HepG2 (cell line): ENCODE measurements at regions not wholly inside any gene's neighbourhood (a gene's known extent, or its start where the extent isn't known, plus 50 kb on each side); places are given as distances from the start of the nearest gene placed in this dataset.

Experiments used
- ATAC-seq: fragments of 200-7000 bp; cut with Tn5 transposase; 3 replicates; pipeline ENCODE4 v1.9.1; 2020; ENCODE audit warnings: mild to moderate bottlenecking, moderate library complexity
- BruUV-seq: library from RNA; stranded (reverse); fragments of 400-500 nt; replicated peaks from 2 replicates; lab custom pipeline; 2021; lab: Mats Ljungman, UMichigan
- CTCF ChIA-PET: fragments of 300-600 bp; formaldehyde crosslinking; extraction: SDS; loops from one replicate; lab custom pipeline; 2021; ENCODE audit warnings: low total read pairs, inconsistent platforms, low intra/inter-chr PET ratio; lab: Yijun Ruan, JAX
- POLR2A ChIA-PET: fragments of 350-600 bp; sonication (Branson Sonifier 250); formaldehyde crosslinking; loops from one replicate; lab custom pipeline; 2020; ENCODE audit warnings: antibody characterized with exemption, inconsistent platforms; lab: Yijun Ruan, JAX
- DNase-seq: peaks from one replicate; pipeline ENCODE4 v3.0.0-alpha.2; 2015; ENCODE audit warnings: low spot score
- FAIRE-seq: peaks from 3 replicates; lab custom pipeline; 2011; peaks lifted over from hg19 to GRCh38; lab: Jason Lieb, UNC
- H2AFZ ChIP-seq: one replicate; pipeline ENCODE4 v1.6.1; 2011; ENCODE audit warnings: low read length, inconsistent platforms
- H3K27ac ChIP-seq: fragments of 300-600 bp; 3 replicates; pipeline ENCODE4 v1.8.0; 2011; ENCODE audit warnings: mixed run types, mild to moderate bottlenecking, mixed read lengths, low read length, inconsistent platforms; ENCODE audit not compliant: insufficient read depth; ENCODE audit errors: extremely low read length
- H3K27me3 ChIP-seq, 2 experiments: fragments of 200-600 bp in 1 of 2; 2 replicates in 1 of 2; 3 replicates in 1 of 2; pipeline versions ENCODE4 v1.6.0 to v1.8.0; 2011; ENCODE audit warnings: low read length in 2 of 2, mild to moderate bottlenecking in 2 of 2, moderate library complexity in 2 of 2, inconsistent platforms in 1 of 2; ENCODE audit not compliant: insufficient read depth in 2 of 2, control insufficient read depth in 1 of 2
- H3K36me3 ChIP-seq, 2 experiments: fragments of 200-600 bp in 1 of 2; replicated peaks in 1 of 2; 2 replicates in 1 of 2; 3 replicates in 1 of 2; pipeline versions ENCODE4 v1.5.1 to v1.8.0; 2011; ENCODE audit warnings: low read length in 2 of 2, inconsistent platforms in 1 of 2; ENCODE audit not compliant: insufficient read depth in 2 of 2, control insufficient read depth in 1 of 2
- H3K4me1 ChIP-seq: 2 replicates; pipeline ENCODE4 v1.5.1; 2012; ENCODE audit warnings: low read length, inconsistent platforms; ENCODE audit not compliant: insufficient read depth
- H3K4me2 ChIP-seq: 2 replicates; pipeline ENCODE4 v1.6.0; 2011; ENCODE audit warnings: low read depth, low read length, inconsistent platforms
- H3K4me3 ChIP-seq, 3 experiments: fragments of 200-600 bp in 1 of 3; sonication (generic), shearing (Covaris generic) in 1 of 3; replicated peaks in 1 of 3; 2 replicates each; pipeline ENCODE4 v1.5.1; 2011 to 2016; ENCODE audit warnings: low read length in 3 of 3, inconsistent platforms in 2 of 3, low read depth in 2 of 3, mild to moderate bottlenecking in 2 of 3, control low read depth in 1 of 3, mixed read lengths in 1 of 3; ENCODE audit not compliant: insufficient read depth in 1 of 3
- H3K79me2 ChIP-seq: one replicate; pipeline ENCODE4 v1.6.1; 2011; ENCODE audit warnings: low read length, inconsistent platforms; ENCODE audit not compliant: insufficient read depth
- H3K9ac ChIP-seq: 2 replicates; pipeline ENCODE4 v1.6.0; 2011; ENCODE audit warnings: mild to moderate bottlenecking, low read depth, low read length, inconsistent platforms; ENCODE audit not compliant: insufficient read depth
- H3K9me3 ChIP-seq: 2 replicates; pipeline ENCODE4 v1.5.1; 2012; ENCODE audit warnings: mild to moderate bottlenecking, low read length
- H4K20me1 ChIP-seq: 2 replicates; pipeline ENCODE4 v1.6.0; 2011; ENCODE audit warnings: inconsistent platforms, mild to moderate bottlenecking, low read length, moderate library complexity; ENCODE audit not compliant: insufficient read depth
- FOSL1 ChIP-seq: sonication (generic); formaldehyde crosslinking; IDR thresholded peaks from 2 replicates; pipeline ENCODE4 v1.9.0; 2021; ENCODE audit warnings: missing genetic modification reagents, borderline replicate concordance
- RBFOX2 ChIP-seq: fragments of 200-400 bp; formaldehyde crosslinking; IDR thresholded peaks from 2 replicates; pipeline ENCODE4 v1.6.1; 2017; ENCODE audit warnings: low read depth, mild to moderate bottlenecking, low read length
- WGBS: methylation state at CpG from one replicate; pipeline ENCODE4 v1.1.6; 2017; ENCODE audit warnings: low lambda C conversion rate; 5-methylcytosine and 5-hydroxymethylcytosine counted together
- in situ Hi-C: cut with HindIII; loops from 2 replicates; pipeline ENCODE4 v1.10.0; 2017; ENCODE audit warnings: low pct_unique_long_range_greater_than_20kb; ENCODE audit not compliant: extremely low pct_ligation_motif_present
- intact Hi-C: fragments of 100-400 bp; cut with micrococcal nuclease; formaldehyde crosslinking; loops from one replicate; pipeline ENCODE4 v1.10.0; 2022; ENCODE audit not compliant: unreplicated experiment
- TF ChIP-seq, protein P1 (sequence below): sonication (generic); formaldehyde crosslinking; IDR thresholded peaks from 2 replicates; pipeline ENCODE4 v1.8.0; 2022; ENCODE audit warnings: mild to moderate bottlenecking, missing genetic modification reagents
- TF ChIP-seq, protein P2 (sequence below): sonication (generic); formaldehyde crosslinking; IDR thresholded peaks from 2 replicates; pipeline ENCODE4 v1.5.1; 2020; ENCODE audit warnings: missing genetic modification reagents, mild to moderate bottlenecking, borderline replicate concordance
- TF ChIP-seq, protein P3 (sequence below): sonication (generic); formaldehyde crosslinking; IDR thresholded peaks from 2 replicates; pipeline ENCODE4 v1.4.0; 2020; ENCODE audit warnings: missing genetic modification reagents, borderline replicate concordance
- TF ChIP-seq, protein P4 (sequence below): sonication (generic); formaldehyde crosslinking; conservative IDR thresholded peaks from 2 replicates; pipeline ENCODE4 v1.4.0; 2020; ENCODE audit warnings: missing genetic modification reagents

DNA sequence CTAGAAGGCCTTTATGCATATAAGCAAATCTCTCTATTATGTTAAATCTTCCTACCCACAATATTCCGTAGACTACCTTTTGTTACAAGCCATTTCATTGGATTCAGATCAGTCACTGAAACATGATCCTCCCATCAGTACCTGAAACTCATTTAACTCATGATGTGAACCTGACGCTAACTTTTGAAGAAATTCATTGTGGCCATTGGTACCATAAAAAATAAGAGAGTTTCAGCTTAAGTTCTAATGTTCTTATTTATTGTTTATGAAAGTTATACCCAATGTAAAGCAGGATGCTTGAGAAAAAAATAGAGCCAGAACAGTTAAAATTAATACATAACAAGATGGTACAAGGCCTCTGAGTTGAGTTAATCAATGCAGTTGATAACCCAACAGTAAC is 439.6 kb downstream of the KCNJ2 start (continued):
- TF ChIP-seq, protein P1, sequence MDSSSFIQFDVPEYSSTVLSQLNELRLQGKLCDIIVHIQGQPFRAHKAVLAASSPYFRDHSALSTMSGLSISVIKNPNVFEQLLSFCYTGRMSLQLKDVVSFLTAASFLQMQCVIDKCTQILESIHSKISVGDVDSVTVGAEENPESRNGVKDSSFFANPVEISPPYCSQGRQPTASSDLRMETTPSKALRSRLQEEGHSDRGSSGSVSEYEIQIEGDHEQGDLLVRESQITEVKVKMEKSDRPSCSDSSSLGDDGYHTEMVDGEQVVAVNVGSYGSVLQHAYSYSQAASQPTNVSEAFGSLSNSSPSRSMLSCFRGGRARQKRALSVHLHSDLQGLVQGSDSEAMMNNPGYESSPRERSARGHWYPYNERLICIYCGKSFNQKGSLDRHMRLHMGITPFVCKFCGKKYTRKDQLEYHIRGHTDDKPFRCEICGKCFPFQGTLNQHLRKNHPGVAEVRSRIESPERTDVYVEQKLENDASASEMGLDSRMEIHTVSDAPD = no peak
- TF ChIP-seq, protein P2, sequence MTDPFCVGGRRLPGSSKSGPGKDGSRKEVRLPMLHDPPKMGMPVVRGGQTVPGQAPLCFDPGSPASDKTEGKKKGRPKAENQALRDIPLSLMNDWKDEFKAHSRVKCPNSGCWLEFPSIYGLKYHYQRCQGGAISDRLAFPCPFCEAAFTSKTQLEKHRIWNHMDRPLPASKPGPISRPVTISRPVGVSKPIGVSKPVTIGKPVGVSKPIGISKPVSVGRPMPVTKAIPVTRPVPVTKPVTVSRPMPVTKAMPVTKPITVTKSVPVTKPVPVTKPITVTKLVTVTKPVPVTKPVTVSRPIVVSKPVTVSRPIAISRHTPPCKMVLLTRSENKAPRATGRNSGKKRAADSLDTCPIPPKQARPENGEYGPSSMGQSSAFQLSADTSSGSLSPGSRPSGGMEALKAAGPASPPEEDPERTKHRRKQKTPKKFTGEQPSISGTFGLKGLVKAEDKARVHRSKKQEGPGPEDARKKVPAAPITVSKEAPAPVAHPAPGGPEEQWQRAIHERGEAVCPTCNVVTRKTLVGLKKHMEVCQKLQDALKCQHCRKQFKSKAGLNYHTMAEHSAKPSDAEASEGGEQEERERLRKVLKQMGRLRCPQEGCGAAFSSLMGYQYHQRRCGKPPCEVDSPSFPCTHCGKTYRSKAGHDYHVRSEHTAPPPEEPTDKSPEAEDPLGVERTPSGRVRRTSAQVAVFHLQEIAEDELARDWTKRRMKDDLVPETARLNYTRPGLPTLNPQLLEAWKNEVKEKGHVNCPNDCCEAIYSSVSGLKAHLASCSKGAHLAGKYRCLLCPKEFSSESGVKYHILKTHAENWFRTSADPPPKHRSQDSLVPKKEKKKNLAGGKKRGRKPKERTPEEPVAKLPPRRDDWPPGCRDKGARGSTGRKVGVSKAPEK (CRISPR knock-in tag) = no peak

DNA sequence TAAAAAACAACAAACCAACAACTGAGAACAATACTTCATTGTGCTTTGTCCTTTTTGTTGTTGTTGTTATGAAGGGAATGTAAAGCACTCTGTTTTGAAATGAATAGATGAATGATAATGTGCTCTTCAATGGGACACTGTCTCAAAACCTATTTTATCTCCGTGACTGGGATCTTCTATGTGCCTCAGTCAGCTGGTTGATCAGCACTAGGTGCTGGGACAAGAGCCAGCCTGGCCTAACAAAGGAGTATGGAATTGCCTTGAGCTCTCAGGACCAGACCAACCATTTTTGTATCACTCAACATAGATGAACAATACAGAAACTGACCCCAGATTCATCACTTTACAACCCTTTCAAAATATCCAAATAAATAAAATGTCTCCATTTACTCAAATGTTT is 440.2 kb downstream of the KCNJ2 start:
- in situ Hi-C loops (no loop called here), intact Hi-C loops (no loop called here)
- BruUV-seq = no TSS peak
- Histone ChIP-seq H3K9ac (no peak overlapping the region), H3K9me3 (no peaks in the 10 kb centered on the region), H3K27me3 (no peaks in the 10 kb centered on the region), H3K79me2 (no peaks in the 10 kb centered on the region), H3K4me2 (no peak overlapping the region), H2AFZ (no peak overlapping the region), H3K36me3 (no peaks in the 10 kb centered on the region), H4K20me1 (no peaks in the 10 kb centered on the region), H3K4me3 (no peak overlapping the region), H3K27ac (no peak overlapping the region), H3K4me1 (no peaks in the 10 kb centered on the region)
- CTCF ChIA-PET = no interaction called here
- FAIRE-seq = no peak
- WGBS = 21% methylated on average over 1 of the region's 1 CpG
- ATAC-seq = no peak
- no peak for DNase-seq
- POLR2A ChIA-PET = no interaction called here
- TF ChIP-seq, protein P3, sequence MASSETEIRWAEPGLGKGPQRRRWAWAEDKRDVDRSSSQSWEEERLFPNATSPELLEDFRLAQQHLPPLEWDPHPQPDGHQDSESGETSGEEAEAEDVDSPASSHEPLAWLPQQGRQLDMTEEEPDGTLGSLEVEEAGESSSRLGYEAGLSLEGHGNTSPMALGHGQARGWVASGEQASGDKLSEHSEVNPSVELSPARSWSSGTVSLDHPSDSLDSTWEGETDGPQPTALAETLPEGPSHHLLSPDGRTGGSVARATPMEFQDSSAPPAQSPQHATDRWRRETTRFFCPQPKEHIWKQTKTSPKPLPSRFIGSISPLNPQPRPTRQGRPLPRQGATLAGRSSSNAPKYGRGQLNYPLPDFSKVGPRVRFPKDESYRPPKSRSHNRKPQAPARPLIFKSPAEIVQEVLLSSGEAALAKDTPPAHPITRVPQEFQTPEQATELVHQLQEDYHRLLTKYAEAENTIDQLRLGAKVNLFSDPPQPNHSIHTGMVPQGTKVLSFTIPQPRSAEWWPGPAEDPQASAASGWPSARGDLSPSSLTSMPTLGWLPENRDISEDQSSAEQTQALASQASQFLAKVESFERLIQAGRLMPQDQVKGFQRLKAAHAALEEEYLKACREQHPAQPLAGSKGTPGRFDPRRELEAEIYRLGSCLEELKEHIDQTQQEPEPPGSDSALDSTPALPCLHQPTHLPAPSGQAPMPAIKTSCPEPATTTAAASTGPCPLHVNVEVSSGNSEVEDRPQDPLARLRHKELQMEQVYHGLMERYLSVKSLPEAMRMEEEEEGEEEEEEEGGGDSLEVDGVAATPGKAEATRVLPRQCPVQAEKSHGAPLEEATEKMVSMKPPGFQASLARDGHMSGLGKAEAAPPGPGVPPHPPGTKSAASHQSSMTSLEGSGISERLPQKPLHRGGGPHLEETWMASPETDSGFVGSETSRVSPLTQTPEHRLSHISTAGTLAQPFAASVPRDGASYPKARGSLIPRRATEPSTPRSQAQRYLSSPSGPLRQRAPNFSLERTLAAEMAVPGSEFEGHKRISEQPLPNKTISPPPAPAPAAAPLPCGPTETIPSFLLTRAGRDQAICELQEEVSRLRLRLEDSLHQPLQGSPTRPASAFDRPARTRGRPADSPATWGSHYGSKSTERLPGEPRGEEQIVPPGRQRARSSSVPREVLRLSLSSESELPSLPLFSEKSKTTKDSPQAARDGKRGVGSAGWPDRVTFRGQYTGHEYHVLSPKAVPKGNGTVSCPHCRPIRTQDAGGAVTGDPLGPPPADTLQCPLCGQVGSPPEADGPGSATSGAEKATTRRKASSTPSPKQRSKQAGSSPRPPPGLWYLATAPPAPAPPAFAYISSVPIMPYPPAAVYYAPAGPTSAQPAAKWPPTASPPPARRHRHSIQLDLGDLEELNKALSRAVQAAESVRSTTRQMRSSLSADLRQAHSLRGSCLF (CRISPR knock-in tag) = no peak
- no peak for TF ChIP-seq RBFOX2
- no peak for TF ChIP-seq FOSL1 (CRISPR knock-in tag)
- TF ChIP-seq, protein P4, sequence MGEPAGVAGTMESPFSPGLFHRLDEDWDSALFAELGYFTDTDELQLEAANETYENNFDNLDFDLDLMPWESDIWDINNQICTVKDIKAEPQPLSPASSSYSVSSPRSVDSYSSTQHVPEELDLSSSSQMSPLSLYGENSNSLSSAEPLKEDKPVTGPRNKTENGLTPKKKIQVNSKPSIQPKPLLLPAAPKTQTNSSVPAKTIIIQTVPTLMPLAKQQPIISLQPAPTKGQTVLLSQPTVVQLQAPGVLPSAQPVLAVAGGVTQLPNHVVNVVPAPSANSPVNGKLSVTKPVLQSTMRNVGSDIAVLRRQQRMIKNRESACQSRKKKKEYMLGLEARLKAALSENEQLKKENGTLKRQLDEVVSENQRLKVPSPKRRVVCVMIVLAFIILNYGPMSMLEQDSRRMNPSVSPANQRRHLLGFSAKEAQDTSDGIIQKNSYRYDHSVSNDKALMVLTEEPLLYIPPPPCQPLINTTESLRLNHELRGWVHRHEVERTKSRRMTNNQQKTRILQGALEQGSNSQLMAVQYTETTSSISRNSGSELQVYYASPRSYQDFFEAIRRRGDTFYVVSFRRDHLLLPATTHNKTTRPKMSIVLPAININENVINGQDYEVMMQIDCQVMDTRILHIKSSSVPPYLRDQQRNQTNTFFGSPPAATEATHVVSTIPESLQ = no peak
